IMR-90 (cell line): ENCODE measurements at regions not wholly inside any gene's neighbourhood (a gene's known extent, or its start where the extent isn't known, plus 50 kb on each side); places are given as distances from the start of the nearest gene placed in this dataset.
A peak's percentile ranks its signal among the peaks of the same experiment; 100 is the strongest.

ENCODE experiments used
- ATAC-seq: fragments of 200-7000 bp; cut with Tn5 transposase; 2 replicates; pipeline ENCODE4 v1.9.1; 2020; ENCODE audit warnings: low read depth, mild to moderate bottlenecking, moderate library complexity
- BruUV-seq: library from RNA; stranded (reverse); fragments of 400-500 nt; replicated peaks from 2 replicates; lab custom pipeline; 2021; lab: Mats Ljungman, UMichigan
- CTCF ChIA-PET: fragments of 300-600 bp; formaldehyde crosslinking; extraction: SDS; loops from one replicate; lab custom pipeline; 2021; ENCODE audit warnings: antibody characterized with exemption; lab: Yijun Ruan, JAX
- POLR2A ChIA-PET: fragments of 300-600 bp; sonication (Branson Sonifier 250); formaldehyde crosslinking; loops from one replicate; lab custom pipeline; 2022; ENCODE audit warnings: antibody characterized with exemption; ENCODE audit not compliant: unreplicated experiment; lab: Charles Lee
- DNase-seq: peaks from one replicate; pipeline ENCODE4 v3.0.0; 2013
- H2AFZ ChIP-seq: replicated peaks from 2 replicates; pipeline ENCODE3; 2013; ENCODE audit warnings: low read length, mild to moderate bottlenecking; ENCODE audit not compliant: poor library complexity
- H2AK5ac ChIP-seq: 2 replicates; pipeline ENCODE4 v1.6.1; 2013; ENCODE audit warnings: low read depth, low read length, inconsistent platforms
- H2AK9ac ChIP-seq: replicated peaks from 2 replicates; pipeline ENCODE3; 2013; ENCODE audit warnings: mild to moderate bottlenecking, low read depth, low read length, moderate library complexity; ENCODE audit not compliant: poor library complexity
- H2BK120ac ChIP-seq: 2 replicates; pipeline ENCODE4 v1.6.1; 2013; ENCODE audit warnings: low read depth, low read length, inconsistent platforms
- H2BK15ac ChIP-seq: 3 replicates; pipeline ENCODE4 v1.6.1; 2013; ENCODE audit warnings: low read depth, low read length, inconsistent platforms
- H2BK20ac ChIP-seq: 2 replicates; pipeline ENCODE4 v1.6.1; 2013; ENCODE audit warnings: low read depth, mild to moderate bottlenecking, inconsistent platforms, low read length, moderate library complexity
- H2BK5ac ChIP-seq: 2 replicates; pipeline ENCODE4 v1.6.1; 2013; ENCODE audit warnings: mild to moderate bottlenecking, low read depth, low read length, inconsistent platforms; ENCODE audit not compliant: poor library complexity, severe bottlenecking
- H3K14ac ChIP-seq: replicated peaks from 2 replicates; pipeline ENCODE4 v1.6.1; 2013; ENCODE audit warnings: low read depth, low read length, inconsistent platforms
- H3K18ac ChIP-seq: 2 replicates; pipeline ENCODE4 v1.6.1; 2013; ENCODE audit warnings: low read depth, low read length, control low read depth
- H3K23ac ChIP-seq: 2 replicates; pipeline ENCODE4 v1.6.1; 2013; ENCODE audit warnings: low read depth, low read length, inconsistent platforms
- H3K27ac ChIP-seq: 2 replicates; pipeline ENCODE4 v1.5.1; 2013; ENCODE audit warnings: mild to moderate bottlenecking, control low read depth, low read length; ENCODE audit not compliant: insufficient read depth
- H3K27me3 ChIP-seq: 2 replicates; pipeline ENCODE4 v1.6.1; 2013; ENCODE audit warnings: low read length; ENCODE audit not compliant: control insufficient read depth, insufficient read depth
- H3K36me3 ChIP-seq: 2 replicates; pipeline ENCODE4 v1.6.1; 2013; ENCODE audit warnings: low read length, mixed read lengths; ENCODE audit not compliant: control insufficient read depth, insufficient read depth
- H3K4ac ChIP-seq: 2 replicates; pipeline ENCODE4 v1.6.1; 2013; ENCODE audit warnings: low read depth, low read length, inconsistent platforms
- H3K4me1 ChIP-seq: 2 replicates; pipeline ENCODE4 v1.6.1; 2013; ENCODE audit warnings: low read length, mixed read lengths; ENCODE audit not compliant: control insufficient read depth, insufficient read depth
- H3K4me2 ChIP-seq: 2 replicates; pipeline ENCODE4 v1.6.1; 2013; ENCODE audit warnings: low read depth, mild to moderate bottlenecking, control low read depth, low read length, moderate library complexity
- H3K4me3 ChIP-seq: 2 replicates; pipeline ENCODE4 v1.5.1; 2013; ENCODE audit warnings: low read depth, mild to moderate bottlenecking, control low read depth, low read length, moderate library complexity; ENCODE audit not compliant: insufficient read depth
- H3K56ac ChIP-seq: 2 replicates; pipeline ENCODE4 v1.6.1; 2013; ENCODE audit warnings: low read length, inconsistent platforms; ENCODE audit not compliant: insufficient read depth; ENCODE audit errors: extremely low read depth
- H3K79me1 ChIP-seq, 2 experiments: 2 replicates each; pipeline ENCODE4 v1.6.1; 2013; ENCODE audit warnings: low read length in 2 of 2, inconsistent platforms in 1 of 2, low read depth in 1 of 2
- H3K9ac ChIP-seq: 2 replicates; pipeline ENCODE4 v1.6.1; 2013; ENCODE audit warnings: low read depth, low read length, control low read depth
- H3K9me1 ChIP-seq: 2 replicates; pipeline ENCODE4 v1.6.1; 2013; ENCODE audit warnings: low read length, inconsistent platforms; ENCODE audit not compliant: insufficient read depth
- H3K9me3 ChIP-seq: 2 replicates; pipeline ENCODE4 v1.6.1; 2013; ENCODE audit warnings: low read length; ENCODE audit not compliant: control insufficient read depth, insufficient read depth
- H4K20me1 ChIP-seq: 2 replicates; pipeline ENCODE4 v1.6.1; 2013; ENCODE audit warnings: low read length, inconsistent platforms; ENCODE audit not compliant: insufficient read depth
- H4K5ac ChIP-seq: 2 replicates; pipeline ENCODE4 v1.6.1; 2013; ENCODE audit warnings: mild to moderate bottlenecking, low read depth, low read length, control low read depth
- H4K8ac ChIP-seq, 2 experiments: 2 replicates each; pipeline ENCODE4 v1.6.1; 2013; ENCODE audit warnings: low read depth in 2 of 2, low read length in 2 of 2, control low read depth in 1 of 2, inconsistent platforms in 1 of 2
- H4K91ac ChIP-seq: 2 replicates; pipeline ENCODE4 v1.6.1; 2013; ENCODE audit warnings: low read depth, low read length, inconsistent platforms; ENCODE audit not compliant: insufficient read depth
- CEBPB ChIP-seq: IDR thresholded peaks from 2 replicates; pipeline ENCODE4 v1.6.1; 2012; ENCODE audit warnings: low read depth, low read length, improper control_type of control experiment
- CHD1 ChIP-seq: IDR thresholded peaks from 2 replicates; pipeline ENCODE4 v1.6.1; 2012; ENCODE audit warnings: low read depth, low read length, improper control_type of control experiment
- FOS ChIP-seq: fragments of 150-350 bp; IDR thresholded peaks from 2 replicates; pipeline ENCODE4 v1.6.1; 2016; ENCODE audit warnings: low read depth, low read length
- MAFK ChIP-seq: IDR thresholded peaks from 2 replicates; pipeline ENCODE4 v1.6.1; 2012; ENCODE audit warnings: low read depth, low read length, improper control_type of control experiment
- MAZ ChIP-seq: IDR thresholded peaks from 2 replicates; pipeline ENCODE4 v1.6.1; 2012; ENCODE audit warnings: low read depth, mild to moderate bottlenecking, low read length, improper control_type of control experiment, moderate library complexity, borderline replicate concordance
- NFE2L2 ChIP-seq: fragments of 150-350 bp; IDR thresholded peaks from 2 replicates; pipeline ENCODE4 v1.6.1; 2016; ENCODE audit warnings: low read depth, mild to moderate bottlenecking, low read length
- POLR2A ChIP-seq: IDR thresholded peaks from 2 replicates; pipeline ENCODE4 v1.6.1; 2012; ENCODE audit warnings: mild to moderate bottlenecking, low read depth, low read length
- RAD21 ChIP-seq: IDR thresholded peaks from 2 replicates; pipeline ENCODE4 v1.6.1; 2012; ENCODE audit warnings: low read length, improper control_type of control experiment
- RCOR1 ChIP-seq: IDR thresholded peaks from 2 replicates; pipeline ENCODE4 v1.6.1; 2012; ENCODE audit warnings: mild to moderate bottlenecking, low read length, improper control_type of control experiment; ENCODE audit not compliant: insufficient replicate concordance
- RFX5 ChIP-seq: IDR thresholded peaks from 2 replicates; pipeline ENCODE4 v1.8.0; 2012; ENCODE audit warnings: low read depth, mild to moderate bottlenecking, low read length, moderate library complexity
- SMC3 ChIP-seq: fragments of 150-350 bp; IDR thresholded peaks from 2 replicates; pipeline ENCODE4 v1.6.1; 2016; ENCODE audit warnings: low read depth, mild to moderate bottlenecking, antibody characterized with exemption, low read length, moderate library complexity
- WGBS, 2 experiments: methylation state at CpG; one replicate each; pipeline versions ENCODE4 v1.1.5 to v1.1.7; 2013; ENCODE audit warnings: missing lambda C conversion rate in 2 of 2; ENCODE audit not compliant: insufficient read length in 1 of 2; ENCODE audit errors: extremely low coverage in 2 of 2; 5-methylcytosine and 5-hydroxymethylcytosine counted together
- dilution Hi-C: fragments of 300-500 bp; cut with HindIII; formaldehyde crosslinking; loops from one replicate; pipeline ENCODE4 v1.14.3; 2018; ENCODE audit warnings: low sequenced_read_pairs; ENCODE audit not compliant: unreplicated experiment
- in situ Hi-C: fragments of 300-500 bp; cut with MboI; formaldehyde crosslinking; loops from 3 replicates; pipeline ENCODE4 v1.14.3; 2019; ENCODE audit warnings: low sequenced_read_pairs, inconsistent platforms, mixed read lengths
- intact Hi-C: fragments of 100-400 bp; cut with micrococcal nuclease; formaldehyde crosslinking; loops from 2 replicates; pipeline ENCODE4 v1.10.0; 2022
- TF ChIP-seq, protein P1 (sequence below): fragments of 150-350 bp; IDR thresholded peaks from 2 replicates; pipeline ENCODE4 v1.6.1; 2017; ENCODE audit warnings: mild to moderate bottlenecking, antibody characterized with exemption, low read length, low read depth
- TF ChIP-seq, protein P2 (sequence below): conservative IDR thresholded peaks from 2 replicates; pipeline ENCODE4 v1.5.1; 2012; ENCODE audit warnings: mild to moderate bottlenecking, low read depth, low read length, improper control_type of control experiment
- TF ChIP-seq, protein P3 (sequence below): fragments of 150-350 bp; IDR thresholded peaks from 2 replicates; pipeline ENCODE4 v1.6.1; 2016; ENCODE audit warnings: low read depth, mild to moderate bottlenecking, low read length, moderate library complexity, borderline replicate concordance

DNA sequence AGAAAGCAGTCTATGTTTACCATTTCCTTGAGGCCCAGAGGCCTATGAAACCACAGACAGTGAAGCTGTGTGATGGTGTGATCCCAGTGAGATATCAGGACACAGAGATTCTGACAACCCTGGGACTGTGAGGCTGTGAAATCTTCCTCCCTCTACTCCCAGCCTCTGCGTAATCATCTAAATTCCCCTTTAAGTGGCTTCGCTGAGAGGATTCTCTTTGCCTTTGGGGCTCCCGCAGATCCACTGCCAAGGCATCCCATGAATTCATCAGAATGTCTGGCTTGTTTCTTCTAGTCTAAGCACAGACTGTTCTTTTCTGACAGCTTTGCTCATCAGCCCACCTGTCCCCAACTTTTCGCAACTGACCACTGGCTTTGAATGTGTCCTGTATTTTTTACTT, 901.2 kb upstream of the NR2F2 start:
- ATAC-seq = no peak; the same call in 1 of the 2 replicates
- CTCF ChIA-PET = interaction anchor here (0.6 kb wide), 1 partner anchor 79 kb away, joined by 4 read pairs; no protein-coding TSS in a partner anchor

More for the DNA sequence above, 901.2 kb upstream of the NR2F2 start:
- Histone ChIP-seq H2BK120ac (no peak overlapping the region), H3K9me3 (no peaks in the 10 kb centered on the region), H3K4me3 (no peak overlapping the region), H4K5ac (no peak overlapping the region), H3K9me1 (no peaks in the 10 kb centered on the region), H2BK20ac (0 out of 2 replicates have a peak overlapping the region, but pooled peaks have one; percentile 22), H3K23ac (no peak overlapping the region), H2AK5ac (no peak overlapping the region), H3K14ac (peak overlapping the region; percentile 21; the same call in 1 of the 2 replicates), H4K20me1 (no peaks in the 10 kb centered on the region), H2AK9ac (no peak overlapping the region), H3K36me3 (no peaks in the 10 kb centered on the region), H2BK5ac (no peak overlapping the region), H3K18ac (no peak overlapping the region), H3K79me1 (no peaks in the 10 kb centered on the region), H3K27ac (no peak overlapping the region), H3K9ac (no peak overlapping the region), H3K4me1 (no peaks in the 10 kb centered on the region), H4K91ac (no peak overlapping the region), H3K4me2 (no peak overlapping the region), H4K8ac (no peak overlapping the region), H2AFZ (peak overlapping the region; percentile 68), H3K27me3 (no peaks in the 10 kb centered on the region), H3K56ac (no peak overlapping the region), H3K4ac (peak overlapping the region; percentile 42; the same call in 1 of the 2 replicates), H2BK15ac (no peak overlapping the region)
- dilution Hi-C loops (no loop called here), in situ Hi-C loops (no loop called here), intact Hi-C loops (no loop called here)
- TF ChIP-seq RAD21 = no peak
- no peak for TF ChIP-seq POLR2A
- TF ChIP-seq MAFK = no peak
- no peak for TF ChIP-seq SMC3
- no peak for TF ChIP-seq FOS
- TF ChIP-seq MAZ = no peak
- no peak for TF ChIP-seq RCOR1
- no peak for TF ChIP-seq NFE2L2
- no peak for TF ChIP-seq RFX5
- TF ChIP-seq, protein P1, sequence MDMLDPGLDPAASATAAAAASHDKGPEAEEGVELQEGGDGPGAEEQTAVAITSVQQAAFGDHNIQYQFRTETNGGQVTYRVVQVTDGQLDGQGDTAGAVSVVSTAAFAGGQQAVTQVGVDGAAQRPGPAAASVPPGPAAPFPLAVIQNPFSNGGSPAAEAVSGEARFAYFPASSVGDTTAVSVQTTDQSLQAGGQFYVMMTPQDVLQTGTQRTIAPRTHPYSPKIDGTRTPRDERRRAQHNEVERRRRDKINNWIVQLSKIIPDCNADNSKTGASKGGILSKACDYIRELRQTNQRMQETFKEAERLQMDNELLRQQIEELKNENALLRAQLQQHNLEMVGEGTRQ = no peak
- no peak for TF ChIP-seq CHD1
- TF ChIP-seq, protein P2, sequence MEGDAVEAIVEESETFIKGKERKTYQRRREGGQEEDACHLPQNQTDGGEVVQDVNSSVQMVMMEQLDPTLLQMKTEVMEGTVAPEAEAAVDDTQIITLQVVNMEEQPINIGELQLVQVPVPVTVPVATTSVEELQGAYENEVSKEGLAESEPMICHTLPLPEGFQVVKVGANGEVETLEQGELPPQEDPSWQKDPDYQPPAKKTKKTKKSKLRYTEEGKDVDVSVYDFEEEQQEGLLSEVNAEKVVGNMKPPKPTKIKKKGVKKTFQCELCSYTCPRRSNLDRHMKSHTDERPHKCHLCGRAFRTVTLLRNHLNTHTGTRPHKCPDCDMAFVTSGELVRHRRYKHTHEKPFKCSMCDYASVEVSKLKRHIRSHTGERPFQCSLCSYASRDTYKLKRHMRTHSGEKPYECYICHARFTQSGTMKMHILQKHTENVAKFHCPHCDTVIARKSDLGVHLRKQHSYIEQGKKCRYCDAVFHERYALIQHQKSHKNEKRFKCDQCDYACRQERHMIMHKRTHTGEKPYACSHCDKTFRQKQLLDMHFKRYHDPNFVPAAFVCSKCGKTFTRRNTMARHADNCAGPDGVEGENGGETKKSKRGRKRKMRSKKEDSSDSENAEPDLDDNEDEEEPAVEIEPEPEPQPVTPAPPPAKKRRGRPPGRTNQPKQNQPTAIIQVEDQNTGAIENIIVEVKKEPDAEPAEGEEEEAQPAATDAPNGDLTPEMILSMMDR = no peak
- TF ChIP-seq CEBPB = no peak
- TF ChIP-seq, protein P3, sequence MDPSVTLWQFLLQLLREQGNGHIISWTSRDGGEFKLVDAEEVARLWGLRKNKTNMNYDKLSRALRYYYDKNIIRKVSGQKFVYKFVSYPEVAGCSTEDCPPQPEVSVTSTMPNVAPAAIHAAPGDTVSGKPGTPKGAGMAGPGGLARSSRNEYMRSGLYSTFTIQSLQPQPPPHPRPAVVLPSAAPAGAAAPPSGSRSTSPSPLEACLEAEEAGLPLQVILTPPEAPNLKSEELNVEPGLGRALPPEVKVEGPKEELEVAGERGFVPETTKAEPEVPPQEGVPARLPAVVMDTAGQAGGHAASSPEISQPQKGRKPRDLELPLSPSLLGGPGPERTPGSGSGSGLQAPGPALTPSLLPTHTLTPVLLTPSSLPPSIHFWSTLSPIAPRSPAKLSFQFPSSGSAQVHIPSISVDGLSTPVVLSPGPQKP = no peak
- BruUV-seq = no TSS peak
- POLR2A ChIA-PET = no interaction called here
- peak; percentile 9 for DNase-seq
- WGBS, 2 experiments = 87% methylated on average over 3 of the region's 4 CpGs; no CpG with 5 or more reads in 1 of the 2 experiments
